GM12878 (cell line): ENCODE measurements at regions not wholly inside any gene's neighbourhood (a gene's known extent, or its start where the extent isn't known, plus 50 kb on each side); places are given as distances from the start of the nearest gene placed in this dataset.
"Not testable (repeated sequence)": the region's sequence is repeated elsewhere in the genome, so short reads cannot be mapped to it uniquely, and the experiment has no call there.

Experiments
- ATAC-seq: fragments of 200-7000 bp; cut with Tn5 transposase; 3 replicates; pipeline ENCODE4 v1.9.1; 2020; ENCODE audit warnings: mild to moderate bottlenecking, moderate library complexity
- BruUV-seq: library from RNA; stranded (reverse); fragments of 400-500 nt; replicated peaks from 2 replicates; lab custom pipeline; 2021; lab: Mats Ljungman, UMichigan
- CTCF ChIA-PET: fragments of 300-600 bp; sonication (Branson Sonifier 250); formaldehyde crosslinking; extraction: SDS; loops from one replicate; lab custom pipeline; 2021; ENCODE audit warnings: inconsistent platforms; lab: Yijun Ruan, JAX
- POLR2A ChIA-PET: fragments of 350-600 bp; formaldehyde crosslinking; extraction: SDS; loops from one replicate; lab custom pipeline; 2021; ENCODE audit warnings: inconsistent platforms; lab: Charles Lee
- RAD21 ChIA-PET: fragments of 300-600 bp; sonication (Branson Sonifier 250); formaldehyde crosslinking; loops from one replicate; lab custom pipeline; 2023; ENCODE audit warnings: antibody characterized with exemption; ENCODE audit not compliant: unreplicated experiment; lab: Charles Lee
- SMC1A ChIA-PET: fragments of 300-600 bp; sonication (Branson Sonifier 250); formaldehyde crosslinking; loops from one replicate; lab custom pipeline; 2023; ENCODE audit not compliant: unreplicated experiment, uncharacterized antibody; lab: Charles Lee
- DNase-seq: peaks from one replicate; pipeline ENCODE4 v3.0.0-alpha.2; 2011; ENCODE audit warnings: low read depth, low spot score
- FAIRE-seq: peaks from 3 replicates; lab custom pipeline; 2011; peaks lifted over from hg19 to GRCh38; lab: Jason Lieb, UNC
- H2AFZ ChIP-seq: 2 replicates; pipeline ENCODE4 v1.6.0; 2011; ENCODE audit warnings: low read depth, low read length, control low read depth; ENCODE audit not compliant: control insufficient read depth
- H3K27ac ChIP-seq: 2 replicates; pipeline ENCODE4 v1.5.1; 2011; ENCODE audit warnings: control low read depth; ENCODE audit not compliant: control insufficient read depth, insufficient read depth
- H3K27me3 ChIP-seq, 2 experiments: replicated peaks in 1 of 2; 2 replicates each; pipeline versions ENCODE4 v1.6.0 to v1.6.1; 2011; ENCODE audit warnings: low read length in 1 of 2; ENCODE audit not compliant: control insufficient read depth in 2 of 2, insufficient read depth in 2 of 2
- H3K36me3 ChIP-seq, 2 experiments: 2 replicates each; pipeline ENCODE4 v1.5.1; 2011; ENCODE audit warnings: low read length in 1 of 2; ENCODE audit not compliant: control insufficient read depth in 2 of 2, insufficient read depth in 2 of 2
- H3K4me1 ChIP-seq: 2 replicates; pipeline ENCODE4 v1.6.1; 2011; ENCODE audit warnings: mild to moderate bottlenecking, low read length, moderate library complexity, mixed read lengths; ENCODE audit not compliant: control insufficient read depth, insufficient read depth
- H3K4me2 ChIP-seq: 2 replicates; pipeline ENCODE4 v1.6.0; 2011; ENCODE audit warnings: control low read depth; ENCODE audit not compliant: control insufficient read depth, insufficient read depth
- H3K4me3 ChIP-seq: fragments of 200-600 bp; sonication (generic); 2 replicates; pipeline ENCODE4 v1.5.1; 2016
- H3K79me2 ChIP-seq: 2 replicates; pipeline ENCODE4 v1.6.0; 2011; ENCODE audit warnings: low read length; ENCODE audit not compliant: control insufficient read depth, insufficient read depth
- H3K9ac ChIP-seq: 2 replicates; pipeline ENCODE4 v1.8.0; 2011; ENCODE audit warnings: low read length, control low read depth, mixed read lengths; ENCODE audit not compliant: control insufficient read depth, insufficient read depth
- H3K9me3 ChIP-seq: replicated peaks from 3 replicates; pipeline ENCODE4 v1.5.1; 2011; ENCODE audit warnings: mild to moderate bottlenecking, low read length; ENCODE audit not compliant: control insufficient read depth, insufficient read depth
- H4K20me1 ChIP-seq: 2 replicates; pipeline ENCODE4 v1.6.0; 2011; ENCODE audit not compliant: control insufficient read depth, insufficient read depth
- E2F4 ChIP-seq: IDR thresholded peaks from 2 replicates; pipeline ENCODE4 v1.6.1; 2012; ENCODE audit warnings: low read depth, low read length, improper control_type of control experiment
- PKNOX1 ChIP-seq: fragments of 450-650 bp; IDR thresholded peaks from 2 replicates; pipeline ENCODE4 v1.6.1; 2016; ENCODE audit warnings: mild to moderate bottlenecking
- SMARCA5 ChIP-seq: fragments of 450-650 bp; IDR thresholded peaks from 2 replicates; pipeline ENCODE4 v1.6.1; 2017; ENCODE audit warnings: mild to moderate bottlenecking
- ZNF274 ChIP-seq: IDR thresholded peaks from one replicate; pipeline ENCODE4 v1.8.0; 2011; ENCODE audit not compliant: insufficient read length, insufficient read depth
- WGBS: methylation state at CpG from one replicate; pipeline ENCODE4 v1.1.6; 2016; ENCODE audit warnings: low lambda C conversion rate; ENCODE audit not compliant: insufficient replicate concordance, insufficient coverage; ENCODE audit errors: missing lambda C conversion rate; 5-methylcytosine and 5-hydroxymethylcytosine counted together
- in situ Hi-C: fragments of 300-500 bp; cut with MboI; formaldehyde crosslinking; loops from 9 replicates; pipeline ENCODE4 v1.14.3; 2018; ENCODE audit warnings: mixed read lengths
- intact Hi-C: fragments of 100-400 bp; cut with micrococcal nuclease; formaldehyde crosslinking; loops from one replicate; pipeline ENCODE4 v1.14.2; 2022; ENCODE audit not compliant: unreplicated experiment

- no peak for FAIRE-seq
These were observed 1235.3 kb downstream of the OLFM4 start for GRCh38 chr13:54263868-54264267.

GRCh38 chr13:54267253-54267668 lies 1238.6 kb downstream of the OLFM4 start:
- H3K79me2 ChIP-seq, H3K27ac ChIP-seq, H3K36me3 ChIP-seq, POLR2A ChIA-PET, H2AFZ ChIP-seq, CTCF ChIA-PET, SMC1A ChIA-PET, H3K4me1 ChIP-seq, in situ Hi-C loops, H3K27me3 ChIP-seq, RAD21 ChIA-PET, FAIRE-seq, H4K20me1 ChIP-seq, H3K9me3 ChIP-seq, intact Hi-C loops, ATAC-seq, H3K4me3 ChIP-seq, H3K9ac ChIP-seq, BruUV-seq, DNase-seq, H3K4me2 ChIP-seq: not testable (repeated sequence)
- WGBS, result 9% methylated on average over 6 of the region's 6 CpGs

More at GRCh38 chr13:54263868-54264267, 1235.3 kb downstream of the OLFM4 start:
- Histone ChIP-seq H3K36me3 (no peaks in the 10 kb centered on the region), H3K4me2 (no peak overlapping the region), H3K27me3 (no peaks in the 10 kb centered on the region), H2AFZ (no peak overlapping the region), H4K20me1 (no peaks in the 10 kb centered on the region), H3K4me3 (no peak overlapping the region), H3K9me3 (no peaks in the 10 kb centered on the region), H3K79me2 (no peaks in the 10 kb centered on the region), H3K4me1 (no peaks in the 10 kb centered on the region), H3K9ac (no peak overlapping the region), H3K27ac (no peak overlapping the region)
- in situ Hi-C loops, result no loop called here
- no peak for DNase-seq
- no peak for ATAC-seq
- RAD21 ChIA-PET, result no interaction called here
- POLR2A ChIA-PET, result no interaction called here
- TF ChIP-seq ZNF274 (no peak), PKNOX1 (no peak), SMARCA5 (no peak), E2F4 (no peak)
- SMC1A ChIA-PET, result no interaction called here
- intact Hi-C loops, result no loop called here
- CTCF ChIA-PET, result no interaction called here
- BruUV-seq, result no TSS peak

GRCh38 chr13:54268013-54268695 lies 1239.5 kb downstream of the OLFM4 start:
- H3K27me3 ChIP-seq, SMC1A ChIA-PET, H3K4me1 ChIP-seq, H3K4me2 ChIP-seq, in situ Hi-C loops, BruUV-seq, H3K79me2 ChIP-seq, H3K27ac ChIP-seq, H2AFZ ChIP-seq, POLR2A ChIA-PET, intact Hi-C loops, H3K4me3 ChIP-seq, H3K9me3 ChIP-seq, ATAC-seq, DNase-seq, H3K36me3 ChIP-seq, H3K9ac ChIP-seq, FAIRE-seq, RAD21 ChIA-PET, H4K20me1 ChIP-seq, CTCF ChIA-PET: not testable (repeated sequence)
- 18% methylated on average over 10 of the region's 11 CpGs for WGBS
